ENCODE measurements at regions not wholly inside any gene's neighbourhood (a gene's known extent, or its start where the extent isn't known, plus 50 kb on each side); places are given as distances from the start of the nearest gene placed in this dataset.

DNA sequence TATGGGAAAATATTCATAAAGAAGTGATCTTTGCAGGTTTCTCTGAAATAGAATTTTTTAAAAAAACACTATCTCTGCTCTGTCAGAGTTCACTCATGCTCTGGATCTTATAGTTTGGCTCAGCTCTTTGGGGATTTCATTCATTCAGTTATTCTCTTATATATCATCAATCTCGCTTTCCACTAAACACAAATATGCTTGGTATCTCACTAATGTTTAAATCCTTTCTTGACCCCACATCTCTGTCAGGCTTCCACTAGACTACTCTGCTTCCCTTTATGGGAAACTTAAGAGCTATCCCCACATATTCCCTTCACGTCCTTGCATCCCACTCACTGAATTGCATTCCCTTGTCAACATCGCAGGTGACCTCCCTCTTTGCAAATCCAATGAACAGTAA, 396.1 kb downstream of the ENC1 start:
- Mint-ChIP-seq H3K4me1 (ENCODE audit: low read depth) (peaks cover 6% of the 10 kb centered on the region), H3K27ac (ENCODE audit: unreplicated experiment) (no peak overlapping the region), H3K27me3 (ENCODE audit: low read depth) (no peaks in the 10 kb centered on the region), H3K36me3 (ENCODE audit: low read depth) (no peaks in the 10 kb centered on the region), H3K9me3 (ENCODE audit: low read depth) (no peaks in the 10 kb centered on the region), H3K4me3 (ENCODE audit: unreplicated experiment) (no peak overlapping the region)
- TF ChIP-seq, protein P1, sequence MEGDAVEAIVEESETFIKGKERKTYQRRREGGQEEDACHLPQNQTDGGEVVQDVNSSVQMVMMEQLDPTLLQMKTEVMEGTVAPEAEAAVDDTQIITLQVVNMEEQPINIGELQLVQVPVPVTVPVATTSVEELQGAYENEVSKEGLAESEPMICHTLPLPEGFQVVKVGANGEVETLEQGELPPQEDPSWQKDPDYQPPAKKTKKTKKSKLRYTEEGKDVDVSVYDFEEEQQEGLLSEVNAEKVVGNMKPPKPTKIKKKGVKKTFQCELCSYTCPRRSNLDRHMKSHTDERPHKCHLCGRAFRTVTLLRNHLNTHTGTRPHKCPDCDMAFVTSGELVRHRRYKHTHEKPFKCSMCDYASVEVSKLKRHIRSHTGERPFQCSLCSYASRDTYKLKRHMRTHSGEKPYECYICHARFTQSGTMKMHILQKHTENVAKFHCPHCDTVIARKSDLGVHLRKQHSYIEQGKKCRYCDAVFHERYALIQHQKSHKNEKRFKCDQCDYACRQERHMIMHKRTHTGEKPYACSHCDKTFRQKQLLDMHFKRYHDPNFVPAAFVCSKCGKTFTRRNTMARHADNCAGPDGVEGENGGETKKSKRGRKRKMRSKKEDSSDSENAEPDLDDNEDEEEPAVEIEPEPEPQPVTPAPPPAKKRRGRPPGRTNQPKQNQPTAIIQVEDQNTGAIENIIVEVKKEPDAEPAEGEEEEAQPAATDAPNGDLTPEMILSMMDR (IDR thresholded peaks at IDR 0.05), result no peak
- no peak for DNase-seq (ENCODE audit: low spot score)

DNA sequence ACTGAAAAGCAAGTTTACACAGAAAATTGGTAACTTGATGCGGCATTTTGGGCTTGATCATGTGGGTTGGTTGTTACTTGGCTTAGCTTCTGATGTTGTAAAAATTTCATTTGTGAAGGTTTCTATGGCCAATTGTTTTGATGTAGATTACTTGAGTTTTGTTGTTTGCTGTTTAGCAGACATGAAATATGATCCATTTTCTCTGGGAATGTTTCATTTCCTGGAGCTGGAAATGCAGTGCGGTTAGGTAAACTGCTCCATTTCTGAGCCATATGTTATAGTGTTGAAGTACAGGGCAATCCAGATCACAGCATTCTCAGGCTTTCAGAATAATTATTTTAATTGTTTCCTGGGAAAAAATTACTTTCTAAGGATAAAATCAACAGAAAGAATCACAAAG, 396.9 kb downstream of the ENC1 start:
- H3K27me3 Mint-ChIP-seq (ENCODE audit: low read depth), result no peaks in the 10 kb centered on the region
- H3K4me3 Mint-ChIP-seq (ENCODE audit: unreplicated experiment), result no peak overlapping the region
- no peaks in the 10 kb centered on the region for H3K9me3 Mint-ChIP-seq (ENCODE audit: low read depth)
- no peak overlapping the region for H3K27ac Mint-ChIP-seq (ENCODE audit: unreplicated experiment)
- peaks cover 6% of the 10 kb centered on the region for H3K4me1 Mint-ChIP-seq (ENCODE audit: low read depth)
- H3K36me3 Mint-ChIP-seq (ENCODE audit: low read depth), result no peaks in the 10 kb centered on the region
- TF ChIP-seq, protein P1 (IDR thresholded peaks at IDR 0.05), result no peak
- DNase-seq (ENCODE audit: low spot score), result no peak

DNA sequence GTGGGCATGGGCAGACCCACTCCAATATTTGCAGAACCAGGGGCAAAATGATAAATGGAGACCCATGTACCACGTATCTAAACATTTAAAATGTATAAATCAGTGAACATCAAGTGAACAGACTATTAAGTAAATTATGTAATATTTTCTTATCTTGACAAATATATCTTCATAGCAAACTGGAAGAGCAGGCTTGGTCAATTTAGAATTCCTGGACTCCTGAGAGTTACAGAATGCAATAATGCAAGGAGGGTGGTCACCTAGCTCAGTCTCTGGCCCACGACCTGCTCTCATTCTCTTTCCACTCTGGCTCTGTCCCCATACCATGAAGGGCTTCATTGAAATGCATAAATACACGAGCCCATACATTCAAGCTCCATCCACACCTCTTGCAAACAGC, 398.0 kb downstream of the ENC1 start:
- H3K27me3 Mint-ChIP-seq (ENCODE audit: low read depth), result no peaks in the 10 kb centered on the region
- no peaks in the 10 kb centered on the region for H3K9me3 Mint-ChIP-seq (ENCODE audit: low read depth)
- no peak overlapping the region for H3K27ac Mint-ChIP-seq (ENCODE audit: unreplicated experiment)
- TF ChIP-seq, protein P1 (IDR thresholded peaks at IDR 0.05), result no peak
- peaks cover 6% of the 10 kb centered on the region for H3K4me1 Mint-ChIP-seq (ENCODE audit: low read depth)
- no peak for DNase-seq (ENCODE audit: low spot score)
- H3K36me3 Mint-ChIP-seq (ENCODE audit: low read depth), result no peaks in the 10 kb centered on the region
- H3K4me3 Mint-ChIP-seq (ENCODE audit: unreplicated experiment), result no peak overlapping the region

- Mint-ChIP-seq H3K27me3 (ENCODE audit: low read depth) (no peaks in the 10 kb centered on the region), H3K4me3 (ENCODE audit: unreplicated experiment) (no peak overlapping the region), H3K9me3 (ENCODE audit: low read depth) (no peaks in the 10 kb centered on the region), H3K4me1 (ENCODE audit: low read depth) (peaks cover 6% of the 10 kb centered on the region), H3K27ac (ENCODE audit: unreplicated experiment) (no peak overlapping the region), H3K36me3 (ENCODE audit: low read depth) (no peaks in the 10 kb centered on the region)
- TF ChIP-seq, protein P1 (IDR thresholded peaks at IDR 0.05), result no peak
- no peak for DNase-seq (ENCODE audit: low spot score)
Observed at GRCh38 chr5:74241751-74242140, 398.8 kb downstream of the ENC1 start.

- Mint-ChIP-seq H3K4me3 (ENCODE audit: unreplicated experiment) (no peak overlapping the region), H3K27ac (ENCODE audit: unreplicated experiment) (no peak overlapping the region), H3K4me1 (ENCODE audit: low read depth) (peaks cover 6% of the 10 kb centered on the region), H3K27me3 (ENCODE audit: low read depth) (no peaks in the 10 kb centered on the region), H3K36me3 (ENCODE audit: low read depth) (no peaks in the 10 kb centered on the region), H3K9me3 (ENCODE audit: low read depth) (no peaks in the 10 kb centered on the region)
- TF ChIP-seq, protein P1 (IDR thresholded peaks at IDR 0.05), result no peak
- no peak for DNase-seq (ENCODE audit: low spot score)
Observed at GRCh38 chr5:74240783-74241750, 399.5 kb downstream of the ENC1 start.
